ENCODE measurements at regions not wholly inside any gene's neighbourhood (a gene's known extent, or its start where the extent isn't known, plus 50 kb on each side); places are given as distances from the start of the nearest gene placed in this dataset.
A peak's percentile ranks its signal among the peaks of the same experiment; 100 is the strongest.

DNA sequence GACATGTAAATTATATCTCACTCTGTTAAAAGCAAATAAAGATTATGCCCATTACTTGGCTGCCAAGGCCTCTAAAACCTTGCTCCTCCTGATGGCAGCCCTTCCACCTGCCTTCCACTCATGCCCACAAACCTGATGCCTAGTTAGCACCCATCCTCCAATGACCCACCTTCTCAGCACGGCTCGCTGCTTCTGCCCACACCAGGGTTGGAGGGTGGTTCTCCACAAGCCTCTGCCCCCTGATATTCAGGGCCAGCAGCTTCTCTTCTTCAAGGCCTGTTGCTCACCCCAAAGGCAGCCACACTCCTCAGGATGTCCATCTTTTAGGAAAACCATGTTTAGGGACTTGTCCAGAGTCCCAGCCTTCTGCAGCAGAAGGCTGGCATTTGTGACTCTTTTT lies 263.4 kb upstream of the TLE3 start:
- no peak for ATAC-seq

DNA sequence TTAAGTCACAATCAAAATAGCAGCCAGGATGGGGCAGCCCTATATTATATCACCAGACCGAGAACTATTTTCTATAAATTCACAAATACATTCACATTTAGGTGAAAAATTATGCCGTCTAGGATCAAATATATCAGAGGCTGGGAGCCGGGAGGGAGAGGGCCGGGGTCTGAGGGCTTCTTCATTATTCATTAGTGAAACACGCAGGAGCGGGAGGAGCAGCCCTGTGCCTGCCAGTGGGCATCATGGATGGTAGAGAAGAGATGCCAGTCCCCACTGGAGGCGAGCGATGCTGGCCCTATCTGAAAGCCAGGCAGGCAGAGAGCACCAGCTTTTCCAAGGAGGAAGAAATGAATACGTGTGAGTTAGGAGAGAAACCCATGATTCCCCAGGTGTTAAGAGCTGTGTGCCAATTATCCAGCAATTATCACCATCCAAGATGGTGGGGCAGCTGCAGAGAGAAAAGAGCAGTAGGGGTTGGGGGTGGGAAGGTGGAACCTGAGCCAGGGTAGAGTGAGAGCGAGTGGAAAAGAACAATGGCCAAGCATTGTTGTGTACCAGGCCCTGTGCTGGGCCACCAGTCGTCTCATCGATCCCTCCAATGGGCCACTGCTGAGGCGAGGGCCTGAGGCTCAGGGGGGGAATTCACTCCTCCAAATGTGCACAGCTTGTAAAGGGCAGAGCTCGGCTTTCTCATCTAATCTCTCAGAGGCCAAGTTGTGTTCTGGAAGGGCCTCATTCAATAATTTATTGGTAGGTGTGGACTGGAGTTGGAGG lies 261.3 kb upstream of the TLE3 start:
- no peak for ATAC-seq

DNA sequence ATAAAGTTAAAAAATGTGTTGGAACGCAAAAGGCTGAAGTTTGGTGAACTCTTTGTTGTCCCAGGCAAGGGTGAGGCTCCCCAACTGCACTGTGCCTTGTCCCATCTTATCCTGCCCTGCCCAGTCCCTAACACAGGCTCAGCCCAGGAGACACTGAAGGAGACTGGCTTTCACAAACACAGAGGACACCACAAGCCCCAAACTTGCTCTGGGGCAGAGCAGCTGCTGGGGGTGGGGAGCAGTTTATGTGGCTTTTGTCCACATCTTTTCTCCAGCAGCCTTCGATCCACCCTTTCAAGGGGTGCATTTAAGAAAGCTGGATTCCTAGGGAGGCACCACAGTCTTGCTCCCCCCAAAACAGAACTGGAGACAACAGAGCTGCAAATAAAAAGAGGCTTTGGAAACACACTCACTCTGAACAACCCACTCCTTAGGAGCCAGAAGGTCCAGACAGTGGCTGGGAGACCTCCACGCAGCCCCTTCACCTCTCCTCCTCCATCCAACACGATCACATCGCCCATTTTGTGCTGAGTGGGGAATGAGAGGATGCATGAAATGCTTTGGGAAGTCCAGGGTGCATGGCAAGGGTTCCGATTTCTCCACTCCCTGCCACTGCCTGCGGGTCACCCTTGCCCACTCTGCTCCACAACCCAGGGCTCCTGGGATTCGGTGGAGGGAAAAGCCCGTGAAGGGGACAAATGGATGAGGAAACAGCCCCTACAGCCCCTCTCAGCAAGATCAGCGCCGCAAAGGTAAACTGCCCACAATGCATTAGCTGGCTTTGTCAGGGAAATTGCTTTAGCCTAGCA lies 260.5 kb upstream of the TLE3 start:
- no peak for ATAC-seq

DNA sequence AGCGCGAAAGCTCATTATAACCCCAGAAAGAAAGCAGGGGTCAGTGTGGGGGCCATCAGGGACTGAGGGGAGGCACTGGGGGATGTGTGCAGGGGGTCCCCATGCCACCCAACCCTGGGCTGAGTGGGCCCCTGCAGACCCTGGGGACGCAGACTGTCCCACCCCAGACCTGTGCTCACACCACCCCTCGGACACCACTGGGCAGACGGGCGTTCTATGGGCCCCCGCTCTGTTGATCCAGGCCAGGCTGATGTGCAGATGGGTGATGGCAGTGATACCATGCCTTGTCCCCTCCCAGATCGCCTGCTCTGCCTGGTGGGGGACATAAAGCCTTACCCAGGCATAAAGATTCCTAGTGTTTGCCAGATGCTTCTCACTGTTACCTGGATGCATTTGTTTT lies 259.7 kb upstream of the TLE3 start:
- ATAC-seq = no peak

DNA sequence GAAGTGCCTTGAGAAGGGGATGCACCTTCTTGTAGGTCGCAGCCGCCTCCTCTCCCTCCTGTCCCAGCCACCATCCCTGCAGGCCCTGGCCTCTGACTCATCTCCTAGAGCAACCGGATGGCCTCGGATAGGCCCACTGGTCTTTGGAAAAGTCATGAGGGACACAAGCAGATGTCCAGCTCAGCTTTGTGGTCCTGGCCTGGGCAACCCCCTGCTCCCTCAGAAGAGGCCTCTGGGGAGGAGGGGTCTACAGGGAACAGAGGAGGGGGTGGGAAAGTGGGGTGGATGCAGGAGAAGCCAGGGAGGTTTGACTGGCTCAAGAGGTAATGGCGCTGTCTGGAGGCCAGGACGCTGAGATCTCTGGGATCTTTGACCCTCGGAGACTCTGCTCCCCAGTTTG lies 259.2 kb upstream of the TLE3 start:
- ATAC-seq = no peak

DNA sequence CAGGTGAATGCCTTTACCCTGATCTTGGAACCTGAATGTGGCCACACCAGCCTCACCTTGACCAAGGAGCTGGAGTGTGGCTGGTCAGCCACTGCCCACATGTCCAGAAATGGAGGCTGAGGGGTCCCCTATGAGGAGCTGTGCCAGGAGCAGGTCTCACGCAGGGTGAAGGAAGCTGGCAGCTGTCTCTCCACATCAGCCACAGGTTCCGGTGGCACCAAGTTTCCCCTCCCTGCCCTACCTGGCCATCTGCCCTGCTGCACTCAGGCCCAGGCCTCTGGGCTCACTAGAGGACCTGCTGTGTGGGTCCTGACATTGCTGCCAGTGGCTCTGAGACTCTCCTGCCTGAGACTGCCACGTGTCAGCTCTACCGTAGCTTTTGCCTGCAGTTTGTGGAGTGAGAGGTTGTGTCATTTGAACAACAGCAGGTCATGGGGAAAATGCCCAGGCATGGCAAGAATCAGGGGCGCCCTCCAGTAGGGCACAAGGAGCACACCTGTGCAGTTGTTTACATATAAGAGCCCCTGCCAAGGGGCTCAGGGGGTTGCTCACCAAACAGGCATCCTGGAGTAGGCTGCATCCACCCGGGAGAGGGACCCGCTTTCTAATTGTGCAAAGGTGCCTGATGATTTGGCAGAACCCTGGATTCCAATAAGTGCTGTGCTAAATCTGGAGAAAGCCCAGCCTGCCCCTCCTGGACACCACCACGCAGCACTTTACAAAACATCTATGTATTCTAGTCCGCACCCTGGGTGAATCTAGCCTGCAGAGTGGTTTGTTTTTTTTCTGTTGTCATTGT lies 258.5 kb upstream of the TLE3 start:
- ATAC-seq = no peak

DNA sequence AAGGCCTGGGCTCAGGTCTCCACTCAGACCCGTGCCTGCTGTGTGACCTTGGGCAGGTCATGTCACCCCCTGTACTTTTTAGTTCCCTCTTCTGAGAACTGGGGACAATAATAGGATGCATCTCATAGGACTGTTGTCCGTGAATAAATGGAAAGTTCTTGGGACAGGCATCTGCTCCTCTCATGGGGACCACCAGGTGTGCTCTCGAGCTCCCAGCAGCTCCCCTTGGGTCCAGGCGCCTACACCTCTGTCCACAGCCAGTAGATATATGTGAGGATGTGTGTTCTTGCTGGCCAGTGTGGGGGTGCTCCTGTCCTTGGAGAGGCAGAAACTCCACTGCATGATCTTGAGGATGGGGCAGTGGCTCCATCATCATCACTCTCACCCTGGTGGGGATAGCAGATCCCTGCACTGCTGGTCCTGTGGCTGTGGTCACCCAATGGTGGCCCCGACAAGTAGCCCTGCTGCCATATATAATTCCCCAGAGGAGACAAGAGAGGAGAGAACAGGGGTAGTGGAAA lies 257.6 kb upstream of the TLE3 start:
- peak in 1 of 2 donors; percentile 9 for ATAC-seq

DNA sequence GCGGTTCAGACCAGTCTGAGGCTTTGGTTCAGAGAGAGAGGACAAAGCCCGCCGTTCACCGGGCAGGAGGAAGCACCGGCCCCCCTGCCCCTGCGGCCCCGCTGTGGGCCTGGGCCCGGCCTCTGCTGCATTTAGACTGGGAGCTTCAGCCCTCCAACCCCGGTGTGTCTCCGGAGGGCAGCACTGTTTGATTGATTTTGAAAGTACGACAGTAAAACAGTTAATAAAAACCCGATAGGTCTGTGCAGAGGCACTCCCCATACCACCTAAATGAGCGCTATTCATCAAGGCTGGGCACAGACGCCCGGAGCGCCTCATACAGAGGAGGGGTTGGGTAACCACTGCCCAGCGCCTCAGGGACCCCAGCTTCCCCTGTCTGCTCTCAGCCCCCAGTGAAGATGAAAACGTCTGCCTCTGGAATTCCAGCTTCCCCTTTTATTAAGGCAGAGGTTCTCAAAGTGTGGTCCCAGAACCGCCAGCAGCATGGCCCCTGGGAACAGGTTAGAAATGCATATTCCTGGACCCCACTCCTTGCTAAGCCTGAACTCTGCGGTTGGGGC lies 256.7 kb upstream of the TLE3 start:
- no peak for ATAC-seq

DNA sequence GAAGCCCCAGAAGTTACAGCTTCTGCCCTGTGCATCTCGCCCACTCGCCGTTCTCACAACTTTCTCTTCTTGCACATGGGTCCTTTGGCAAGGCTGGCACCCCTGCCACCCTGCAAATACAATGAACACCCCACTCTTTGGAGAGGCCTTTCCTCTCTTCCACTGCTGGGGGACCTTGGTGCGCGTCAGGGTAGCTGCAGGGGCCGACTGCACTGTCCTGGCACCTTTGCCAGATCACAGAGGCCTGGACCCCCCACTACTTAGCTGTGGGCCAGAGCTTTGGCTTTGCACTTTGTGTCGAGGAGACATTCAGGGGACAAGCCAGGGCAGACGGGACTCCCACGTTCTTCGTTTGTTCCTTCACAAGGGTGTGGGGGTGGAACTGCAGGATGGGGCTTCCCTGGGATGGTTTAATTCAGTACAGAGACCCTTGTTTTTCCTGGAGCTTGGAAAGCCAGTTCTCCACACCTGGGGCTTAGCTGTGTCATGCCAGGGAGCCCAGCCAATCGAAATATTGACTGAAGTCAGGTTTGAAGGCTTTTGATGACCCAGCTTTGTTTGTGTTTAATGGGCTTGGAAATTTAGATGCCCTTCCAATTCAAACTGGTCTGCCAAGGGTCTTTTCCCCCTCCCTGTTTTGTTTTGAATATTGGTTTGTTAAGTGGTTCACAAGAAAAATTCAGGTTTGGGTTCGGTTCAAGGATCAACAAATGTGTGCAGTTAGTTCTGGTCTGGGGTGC lies 256.1 kb upstream of the TLE3 start:
- ATAC-seq = no peak

DNA sequence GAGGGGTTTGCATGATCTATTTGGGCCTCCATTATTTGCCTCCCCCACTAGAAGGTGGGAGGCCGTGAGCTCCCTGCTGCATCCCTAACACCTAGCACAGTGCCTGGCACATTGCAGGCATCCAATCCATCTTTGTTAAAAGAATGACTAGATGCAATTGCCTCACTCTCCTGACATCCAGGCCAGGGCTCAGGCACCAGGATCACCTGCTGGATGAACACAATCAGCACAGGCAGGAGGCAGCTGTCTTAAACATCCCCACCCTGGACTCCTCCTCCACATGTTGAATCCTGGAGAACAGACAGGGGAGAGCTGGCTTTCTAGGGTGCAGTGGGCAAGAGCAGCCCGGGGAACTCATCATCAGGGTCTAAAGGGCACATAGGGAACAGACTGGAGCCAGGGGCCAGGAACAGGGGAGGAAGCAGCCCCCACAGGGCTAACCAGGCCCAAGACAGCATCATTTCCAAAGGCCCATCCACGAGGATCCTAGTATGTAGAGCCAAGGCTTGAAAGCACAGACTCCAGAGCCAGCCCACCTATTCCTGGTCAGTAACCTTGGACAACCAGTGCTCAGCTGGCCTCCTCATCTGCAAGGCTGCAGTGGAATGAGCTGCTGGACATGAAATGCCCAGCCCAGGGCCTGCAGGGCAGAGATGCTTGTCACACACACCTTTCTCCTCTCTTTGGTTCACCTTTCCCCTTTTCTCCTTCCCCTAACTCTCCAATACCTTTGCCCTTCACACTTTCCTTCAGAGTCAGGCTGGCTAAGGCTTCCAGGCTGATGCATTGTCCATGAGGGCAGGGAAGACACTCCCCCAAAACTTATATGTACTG lies 254.4 kb upstream of the TLE3 start:
- no peak for ATAC-seq

DNA sequence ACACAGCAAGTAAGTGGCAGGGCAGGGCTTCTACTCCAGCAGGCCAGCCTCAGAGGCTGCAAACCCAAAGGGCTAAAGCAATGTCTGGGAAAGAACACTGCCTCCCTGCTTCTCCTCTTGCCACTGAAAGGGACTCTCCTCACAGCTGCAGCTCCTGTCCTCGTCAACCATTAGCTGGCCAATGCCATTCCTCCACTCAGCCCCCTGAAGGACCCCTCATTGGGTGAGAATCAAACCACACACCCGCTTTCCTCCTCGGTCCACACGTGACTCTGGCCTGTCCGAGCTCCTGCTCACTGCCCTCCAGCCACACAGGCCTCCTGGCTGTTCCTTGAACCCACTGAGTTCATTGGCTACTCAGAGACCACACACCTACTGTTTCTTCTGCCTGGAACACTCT lies 253.7 kb upstream of the TLE3 start:
- ATAC-seq = no peak

DNA sequence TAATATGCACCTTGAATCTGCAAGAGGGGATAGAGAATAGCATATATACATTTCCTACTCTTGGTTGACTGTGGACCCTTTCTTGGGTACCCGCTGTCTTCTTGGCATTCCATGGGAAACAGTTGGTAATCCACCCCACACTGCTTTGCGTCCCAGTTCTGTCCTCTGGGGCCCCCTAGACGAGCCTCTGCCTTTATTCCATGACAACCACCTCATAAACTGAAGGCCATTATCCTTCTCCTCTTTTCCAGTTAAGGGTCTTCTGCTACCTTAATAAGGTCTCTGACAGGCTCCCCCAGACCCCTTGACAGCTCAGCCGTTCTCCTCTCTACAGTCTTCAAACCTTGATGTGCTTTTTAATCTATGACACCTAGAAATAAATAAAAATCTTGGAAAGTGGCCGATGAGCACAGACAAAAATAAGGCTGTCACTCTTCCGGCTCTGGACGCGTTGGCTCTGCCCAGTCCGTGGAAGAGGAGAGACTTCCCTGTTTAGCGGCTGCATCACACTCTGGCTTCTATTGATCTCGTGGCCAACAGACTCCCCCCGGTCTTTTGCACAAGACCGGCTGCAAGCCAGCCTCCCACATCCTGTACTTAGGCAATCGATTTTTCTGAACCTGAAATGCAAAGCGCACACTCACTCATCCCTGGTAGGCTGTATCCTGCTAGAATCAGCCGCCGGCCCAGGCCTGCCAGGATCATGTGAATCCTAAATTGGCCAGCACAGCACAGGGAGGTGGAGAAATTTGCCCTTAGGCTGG lies 251.0 kb upstream of the TLE3 start:
- ATAC-seq = no peak

DNA sequence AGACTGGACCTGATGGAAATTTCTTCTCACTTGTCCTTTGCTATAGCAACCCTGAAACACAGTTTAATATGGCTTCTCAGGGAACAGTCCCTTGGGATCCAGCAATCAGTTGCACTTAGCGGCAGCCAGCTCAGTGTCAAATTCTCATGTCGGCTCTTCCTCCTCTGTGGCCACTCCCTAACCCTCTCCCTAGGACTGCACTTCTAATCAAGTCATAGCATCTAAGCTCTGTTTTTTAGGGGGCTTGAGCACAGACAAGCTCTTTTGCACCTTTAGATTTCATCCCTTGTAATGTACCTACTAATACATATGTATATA lies 250.5 kb upstream of the TLE3 start:
- ATAC-seq = no peak

DNA sequence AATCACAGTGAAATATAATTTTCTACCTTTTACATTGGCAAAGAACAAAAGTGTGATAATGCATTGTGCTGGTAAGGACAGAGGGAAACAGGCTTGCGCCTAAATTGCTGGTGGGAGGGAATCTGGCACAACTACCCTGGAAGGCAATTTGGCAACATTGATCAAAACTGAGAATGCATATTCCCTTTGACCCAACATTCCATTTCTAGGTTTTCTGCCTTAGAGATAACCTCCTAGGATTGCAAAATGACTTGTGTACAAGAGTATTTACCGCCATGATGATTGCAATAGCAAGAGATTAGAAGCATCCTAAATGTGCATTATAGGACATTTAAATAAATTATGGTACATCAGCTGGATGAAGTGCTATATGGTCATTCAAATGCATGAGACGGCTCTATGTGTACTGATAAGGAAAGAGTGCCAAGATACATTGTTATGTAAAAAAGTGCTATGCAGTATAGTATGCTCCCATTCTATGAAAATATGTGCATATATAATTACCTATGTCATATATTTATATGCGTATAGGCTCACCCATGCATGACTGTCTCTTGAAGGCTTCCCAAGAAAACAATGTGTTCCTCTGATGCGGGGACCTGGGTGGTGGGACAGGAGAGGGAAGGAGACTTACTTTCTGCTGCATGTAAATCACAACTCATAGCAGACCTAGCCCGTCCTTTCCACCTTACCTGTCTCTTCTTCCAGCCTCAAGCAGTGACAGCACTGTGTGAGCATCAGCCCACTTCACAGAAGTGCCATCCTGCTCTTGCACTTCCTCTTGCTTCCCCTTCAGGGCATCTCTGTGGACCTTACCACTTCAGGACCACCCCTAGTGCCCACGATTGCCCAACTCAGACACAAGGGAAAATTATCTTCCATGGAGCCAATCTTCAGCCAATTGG lies 249.9 kb upstream of the TLE3 start:
- ATAC-seq = no peak

DNA sequence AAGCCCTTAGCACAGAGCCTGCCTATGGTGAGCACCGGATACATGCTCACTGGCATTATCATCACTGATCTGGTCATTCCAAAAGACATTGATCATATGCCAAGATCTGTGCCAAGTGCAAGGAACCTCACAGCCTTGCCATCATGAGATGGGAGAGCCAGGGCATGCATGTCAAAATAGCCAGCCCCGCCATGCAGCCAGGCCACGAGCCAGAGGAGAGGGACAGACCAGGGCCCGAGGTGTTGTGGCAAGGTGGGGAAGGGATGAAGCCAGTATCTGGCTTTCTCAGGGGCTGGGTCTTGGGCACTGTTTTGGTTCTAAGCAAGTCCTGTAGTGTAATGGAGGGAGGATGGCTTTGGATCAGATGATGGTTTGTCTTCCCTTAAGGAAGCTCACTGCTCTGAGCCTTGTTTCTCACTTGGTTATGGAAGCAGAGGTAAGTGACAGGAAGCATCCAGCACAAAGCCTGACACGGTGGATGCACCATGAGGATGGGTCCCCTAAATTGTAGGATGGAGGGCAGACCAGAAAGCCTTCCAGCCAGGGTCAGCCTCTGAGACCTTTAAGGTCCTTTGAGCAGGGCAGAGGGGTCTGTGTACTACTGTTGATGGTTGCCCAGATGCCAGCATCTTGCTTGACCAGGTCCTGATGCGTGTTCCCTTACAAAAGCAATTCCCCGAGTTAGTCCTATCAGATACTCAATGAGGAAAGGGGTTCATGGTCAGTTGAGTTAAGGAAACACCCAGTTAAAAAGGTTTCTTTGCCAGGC lies 247.7 kb upstream of the TLE3 start:
- no peak for ATAC-seq

DNA sequence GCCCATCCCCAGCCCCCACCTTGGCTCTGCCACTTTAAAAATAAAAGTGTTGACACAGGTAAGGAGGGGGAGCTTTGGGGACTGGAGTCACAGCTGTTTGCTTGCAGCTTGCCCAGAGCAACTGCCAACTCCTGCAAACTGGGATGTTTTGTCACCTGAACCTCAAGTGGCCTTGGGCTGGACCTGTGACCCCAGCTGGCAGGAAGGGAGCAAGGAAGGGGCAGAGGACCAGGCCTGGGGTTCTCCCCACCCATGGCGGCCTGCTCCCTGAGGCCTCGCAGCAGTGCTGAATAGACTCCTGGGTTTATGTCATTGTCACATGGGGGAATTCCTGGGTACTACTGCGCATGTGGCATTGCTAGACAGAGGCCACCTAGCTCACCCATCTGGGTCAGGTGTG lies 246.9 kb upstream of the TLE3 start:
- ATAC-seq = no peak

DNA sequence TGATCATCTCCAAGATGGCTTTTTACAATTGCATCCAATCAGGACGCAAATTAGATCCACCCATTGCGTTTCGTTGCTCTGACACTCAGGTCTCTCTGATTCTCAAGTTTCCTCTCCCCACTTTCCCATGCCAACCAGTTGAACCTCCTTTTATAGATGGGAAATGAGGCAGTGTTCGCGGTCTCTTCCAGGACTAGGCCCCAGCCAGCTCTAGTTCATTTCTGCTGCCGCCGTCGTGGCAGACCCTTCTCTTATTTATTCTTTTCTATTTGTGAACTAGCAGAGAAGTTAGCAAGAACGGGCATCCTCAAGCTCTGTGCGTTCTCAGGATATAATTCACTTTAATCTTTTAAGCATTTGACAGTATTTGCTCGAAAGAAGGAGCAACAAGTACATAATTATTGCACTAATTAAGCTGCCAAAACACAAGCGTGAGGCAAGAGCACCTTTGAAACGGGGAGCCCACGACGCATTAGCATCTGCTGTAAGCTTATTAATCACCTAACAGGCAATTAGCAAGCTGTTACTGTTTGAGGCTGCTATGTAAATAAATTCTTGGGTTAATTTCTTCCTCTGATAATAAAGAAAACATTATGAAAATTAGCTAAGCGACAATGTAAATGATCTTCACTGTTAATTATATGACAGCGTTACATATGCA lies 246.4 kb upstream of the TLE3 start:
- ATAC-seq = no peak
